H1 (cell line): ENCODE measurements at regions not wholly inside any gene's neighbourhood (a gene's known extent, or its start where the extent isn't known, plus 50 kb on each side); places are given as distances from the start of the nearest gene placed in this dataset.
A peak's percentile ranks its signal among the peaks of the same experiment; 100 is the strongest.

Source experiments
- CTCF ChIA-PET: fragments of 300-600 bp; sonication (Branson Sonifier 250); formaldehyde crosslinking; loops from one replicate; lab custom pipeline; 2021; ENCODE audit not compliant: partially characterized antibody; lab: Charles Lee
- POLR2A ChIA-PET: fragments of 300-600 bp; sonication (Branson Sonifier 250); formaldehyde crosslinking; loops from one replicate; lab custom pipeline; 2021; ENCODE audit warnings: inconsistent platforms; ENCODE audit not compliant: partially characterized antibody; lab: Charles Lee
- DNase-seq, 2 experiments: peaks; one replicate each; pipeline versions ENCODE4 v3.0.0 to v3.0.0-alpha.2; 2010 to 2022; ENCODE audit warnings: low spot score in 2 of 2, low read depth in 1 of 2, mixed read lengths in 1 of 2
- FAIRE-seq: peaks from 2 replicates; lab custom pipeline; 2011; peaks lifted over from hg19 to GRCh38; lab: Jason Lieb, UNC
- H2AFZ ChIP-seq: 2 replicates; pipeline ENCODE4 v1.8.1; 2012; ENCODE audit warnings: low read length, inconsistent platforms
- H2AK5ac ChIP-seq: 2 replicates; pipeline ENCODE4 v1.6.1; 2013; ENCODE audit warnings: low read depth, low read length
- H2BK120ac ChIP-seq: replicated peaks from 2 replicates; pipeline ENCODE3; 2013; ENCODE audit warnings: low read depth, low read length, inconsistent platforms
- H2BK12ac ChIP-seq: 2 replicates; pipeline ENCODE4 v1.6.1; 2013; ENCODE audit warnings: low read depth, low read length
- H2BK15ac ChIP-seq: 2 replicates; pipeline ENCODE4 v1.6.1; 2013; ENCODE audit warnings: low read length
- H2BK20ac ChIP-seq: 2 replicates; pipeline ENCODE4 v1.6.1; 2013; ENCODE audit warnings: low read length
- H2BK5ac ChIP-seq: 2 replicates; pipeline ENCODE4 v1.6.1; 2013; ENCODE audit warnings: low read depth, low read length
- H3K14ac ChIP-seq: 2 replicates; pipeline ENCODE4 v1.6.1; 2013; ENCODE audit warnings: inconsistent platforms; ENCODE audit not compliant: insufficient read length
- H3K18ac ChIP-seq: 2 replicates; pipeline ENCODE4 v1.6.1; 2013; ENCODE audit warnings: low read length; ENCODE audit errors: extremely low read depth
- H3K23ac ChIP-seq: 2 replicates; pipeline ENCODE4 v1.6.1; 2013; ENCODE audit warnings: inconsistent platforms; ENCODE audit not compliant: insufficient read length
- H3K23me2 ChIP-seq: 2 replicates; pipeline ENCODE4 v1.6.1; 2013; ENCODE audit warnings: low read depth, low read length
- H3K27ac ChIP-seq: 2 replicates; pipeline ENCODE4 v1.6.1; 2011; ENCODE audit warnings: low read depth, low read length, inconsistent platforms
- H3K27me3 ChIP-seq, 4 experiments: replicated peaks in 1 of 4; 1 replicate in 1 of 4; 2 replicates in 3 of 4; pipeline versions ENCODE4 v1.6.1 to v1.8.1; 2011 to 2013; ENCODE audit warnings: low read length in 3 of 4, mild to moderate bottlenecking in 3 of 4, inconsistent platforms in 2 of 4, mixed read lengths in 2 of 4, moderate library complexity in 1 of 4; ENCODE audit not compliant: control insufficient read depth in 3 of 4, insufficient read depth in 3 of 4; ENCODE audit errors: extremely low read depth in 1 of 4
- H3K36me3 ChIP-seq, 4 experiments: 2 replicates each; pipeline versions ENCODE4 v1.6.1 to v1.8.1; 2011 to 2013; ENCODE audit warnings: mild to moderate bottlenecking in 4 of 4, low read length in 3 of 4, moderate library complexity in 2 of 4, control low read depth in 1 of 4, inconsistent platforms in 1 of 4; ENCODE audit not compliant: insufficient read depth in 4 of 4, control insufficient read depth in 2 of 4
- H3K4ac ChIP-seq: replicated peaks from 2 replicates; pipeline ENCODE3; 2013; ENCODE audit warnings: low read length, low read depth, mixed read lengths, inconsistent platforms; ENCODE audit not compliant: insufficient read length
- H3K4me1 ChIP-seq, 4 experiments: replicated peaks in 1 of 4; 1 replicate in 1 of 4; 2 replicates in 3 of 4; pipeline versions ENCODE4 v1.6.1 to v1.8.1; 2011 to 2013; ENCODE audit warnings: low read length in 3 of 4, inconsistent platforms in 2 of 4, mixed read lengths in 1 of 4; ENCODE audit not compliant: insufficient read depth in 4 of 4, control insufficient read depth in 3 of 4
- H3K4me2 ChIP-seq, 2 experiments: 2 replicates each; pipeline versions ENCODE4 v1.6.1 to v1.8.1; 2011 to 2013; ENCODE audit warnings: low read depth in 2 of 2, low read length in 2 of 2, control low read depth in 1 of 2, inconsistent platforms in 1 of 2, mild to moderate bottlenecking in 1 of 2; ENCODE audit not compliant: insufficient read depth in 1 of 2
- H3K4me3 ChIP-seq, 4 experiments: fragments of 200-600, 300-600 bp in 1 of 4; sonication (generic), shearing (Covaris generic), sonication (Bioruptor Twin) in 1 of 4; 2 replicates each; pipeline versions ENCODE4 v1.5.1 to v1.8.1; 2011 to 2016; ENCODE audit warnings: low read length in 4 of 4, low read depth in 3 of 4, control low read depth in 2 of 4, inconsistent platforms in 2 of 4, mild to moderate bottlenecking in 2 of 4, mixed read lengths in 1 of 4, moderate library complexity in 1 of 4; ENCODE audit not compliant: insufficient read depth in 2 of 4; ENCODE audit errors: extremely low read depth in 1 of 4
- H3K56ac ChIP-seq: replicated peaks from 2 replicates; pipeline ENCODE3; 2013; ENCODE audit warnings: low read depth, mild to moderate bottlenecking, mixed read lengths, low read length, inconsistent platforms; ENCODE audit not compliant: insufficient read length
- H3K79me1 ChIP-seq: 2 replicates; pipeline ENCODE4 v1.6.1; 2013; ENCODE audit warnings: low read depth, low read length, control low read depth
- H3K79me2 ChIP-seq, 2 experiments: 2 replicates each; pipeline versions ENCODE4 v1.6.1 to v1.8.1; 2012 to 2013; ENCODE audit warnings: low read length in 2 of 2, mild to moderate bottlenecking in 2 of 2, inconsistent platforms in 1 of 2; ENCODE audit not compliant: insufficient read depth in 2 of 2, control insufficient read depth in 1 of 2
- H3K9ac ChIP-seq, 4 experiments: replicated peaks in 1 of 4; 1 replicate in 1 of 4; 2 replicates in 3 of 4; pipeline versions ENCODE4 v1.6.1 to v1.8.1; 2011 to 2013; ENCODE audit warnings: low read depth in 3 of 4, low read length in 3 of 4, control low read depth in 2 of 4, mild to moderate bottlenecking in 2 of 4, moderate library complexity in 2 of 4, inconsistent platforms in 1 of 4; ENCODE audit errors: extremely low read depth in 1 of 4
- H3K9me3 ChIP-seq, 2 experiments: 2 replicates each; pipeline versions ENCODE4 v1.6.1 to v1.8.1; 2012 to 2013; ENCODE audit warnings: mild to moderate bottlenecking in 2 of 2, moderate library complexity in 2 of 2, control low read depth in 1 of 2, inconsistent platforms in 1 of 2, low read depth in 1 of 2, low read length in 1 of 2, mixed read lengths in 1 of 2; ENCODE audit not compliant: insufficient read depth in 2 of 2
- H4K20me1 ChIP-seq, 2 experiments: replicated peaks in 1 of 2; 2 replicates each; pipeline versions ENCODE3 to v1.8.1; 2011 to 2013; ENCODE audit warnings: inconsistent platforms in 2 of 2, low read length in 2 of 2, mild to moderate bottlenecking in 1 of 2; ENCODE audit not compliant: insufficient read depth in 2 of 2, control insufficient read depth in 1 of 2
- H4K5ac ChIP-seq: 2 replicates; pipeline ENCODE4 v1.6.1; 2013; ENCODE audit warnings: low read length, low read depth, mixed read lengths, inconsistent platforms; ENCODE audit not compliant: insufficient read length
- H4K8ac ChIP-seq: 2 replicates; pipeline ENCODE4 v1.8.0; 2013; ENCODE audit warnings: mild to moderate bottlenecking, moderate library complexity, low read length, inconsistent platforms; ENCODE audit not compliant: insufficient read depth; ENCODE audit errors: extremely low read depth
- H4K91ac ChIP-seq: replicated peaks from 2 replicates; pipeline ENCODE3; 2013; ENCODE audit warnings: low read length, mixed read lengths, inconsistent platforms; ENCODE audit not compliant: insufficient read length
- YY1 ChIP-seq: IDR thresholded peaks from 2 replicates; pipeline ENCODE4 v1.6.1; 2011; ENCODE audit warnings: low read depth, mild to moderate bottlenecking, low read length
- WGBS, 2 experiments: shearing (Covaris generic) in 1 of 2; methylation state at CpG; one replicate each; pipeline versions ENCODE4 v1.1.6 to v1.1.7; 2013 to 2015; ENCODE audit warnings: low lambda C conversion rate in 2 of 2, mixed read lengths in 2 of 2, inconsistent platforms in 1 of 2, low coverage in 1 of 2, missing lambda C conversion rate in 1 of 2; ENCODE audit not compliant: insufficient replicate concordance in 2 of 2, insufficient coverage in 1 of 2, insufficient read length in 1 of 2; ENCODE audit errors: extremely low coverage in 1 of 2, missing lambda C conversion rate in 1 of 2; 5-methylcytosine and 5-hydroxymethylcytosine counted together

- Histone ChIP-seq H2BK120ac (no peak overlapping the region), H3K9me3 (no peaks in the 10 kb centered on the region), H4K20me1 (no peaks in the 10 kb centered on the region), H3K4me2 (no peak overlapping the region), H2AK5ac (no peak overlapping the region), H4K5ac (no peak overlapping the region), H3K4me3 (no peak overlapping the region), H2BK12ac (peak overlapping the region; percentile 54; the same call in 1 of the 2 replicates), H2BK15ac (peak overlapping the region; percentile 41; the same call in 1 of the 2 replicates), H3K23ac (no peak overlapping the region), H3K18ac (no peak overlapping the region), H3K4ac (no peak overlapping the region), H3K27ac (no peak overlapping the region), H2AFZ (no peak overlapping the region), H3K14ac (no peak overlapping the region), H4K8ac (peak overlapping the region; percentile 52; the same call in 1 of the 2 replicates), H3K27me3 (no peaks in the 10 kb centered on the region), H3K9ac (no peak overlapping the region), H3K56ac (no peak overlapping the region), H3K79me1 (no peaks in the 10 kb centered on the region), H3K79me2 (no peaks in the 10 kb centered on the region), H3K4me1 (peaks cover 2 to 8% (median 3%) of the 10 kb centered on the region in 4 experiments; a peak in 6 of 7 replicates), H3K23me2 (no peaks in the 10 kb centered on the region), H2BK20ac (no peak overlapping the region), H4K91ac (peak overlapping the region; percentile 56), H2BK5ac (no peak overlapping the region), H3K36me3 (no peaks in the 10 kb centered on the region)
- WGBS, 2 experiments, result 92% methylated on average over 28 of the region's 59 CpGs; no CpG with 5 or more reads in 1 of the 2 experiments
- CTCF ChIA-PET, result interaction anchor here (1.5 to 3.4 kb wide), 4 partner anchors 10 to 87 kb away, joined by 5 to 13 read pairs (median 5); no protein-coding TSS in a partner anchor
- DNase-seq (no peak), FAIRE-seq (no peak)
- POLR2A ChIA-PET, result no interaction called here
- no peak for TF ChIP-seq YY1
Observed at GRCh38 chr22:49540913-49541692, 286.6 kb downstream of the BRD1 start.
